Astrocyte (in vitro differentiated cells and primary cell): ENCODE measurements at regions not wholly inside any gene's neighbourhood (a gene's known extent, or its start where the extent isn't known, plus 50 kb on each side); places are given as distances from the start of the nearest gene placed in this dataset.

Experiments used
- DNase-seq: peaks from one replicate; pipeline ENCODE4 v3.0.0-alpha.2; 2010; ENCODE audit warnings: low read depth
- FAIRE-seq: peaks from 2 replicates; lab custom pipeline; 2011; peaks lifted over from hg19 to GRCh38; lab: Jason Lieb, UNC
- H2AFZ ChIP-seq: 2 replicates; pipeline ENCODE4 v1.6.0; 2012; ENCODE audit warnings: low read depth, low read length, inconsistent platforms
- H3K27ac ChIP-seq: 2 replicates; pipeline ENCODE4 v1.5.1; 2011; ENCODE audit warnings: low read depth, low read length, inconsistent platforms
- H3K27me3 ChIP-seq: 2 replicates; pipeline ENCODE4 v1.6.0; 2011; ENCODE audit warnings: low read length, inconsistent platforms; ENCODE audit not compliant: insufficient read depth
- H3K36me3 ChIP-seq: 2 replicates; pipeline ENCODE4 v1.5.1; 2011; ENCODE audit warnings: low read length, inconsistent platforms; ENCODE audit not compliant: insufficient read depth
- H3K4me1 ChIP-seq: 2 replicates; pipeline ENCODE4 v1.5.1; 2011; ENCODE audit warnings: low read length, inconsistent platforms; ENCODE audit not compliant: insufficient read depth
- H3K4me2 ChIP-seq: 2 replicates; pipeline ENCODE4 v1.6.0; 2012; ENCODE audit warnings: low read length, inconsistent platforms
- H3K4me3 ChIP-seq: 2 replicates; pipeline ENCODE4 v1.5.1; 2011; ENCODE audit warnings: low read depth, mild to moderate bottlenecking, low read length, inconsistent platforms; ENCODE audit not compliant: insufficient read depth
- H3K79me2 ChIP-seq: 2 replicates; pipeline ENCODE4 v1.6.0; 2012; ENCODE audit warnings: mild to moderate bottlenecking, low read length, inconsistent platforms; ENCODE audit not compliant: insufficient read depth
- H3K9ac ChIP-seq: 2 replicates; pipeline ENCODE4 v1.6.0; 2012; ENCODE audit warnings: mild to moderate bottlenecking, low read length, inconsistent platforms
- H3K9me3 ChIP-seq: 2 replicates; pipeline ENCODE4 v1.5.1; 2012; ENCODE audit warnings: low read depth, mild to moderate bottlenecking, low read length, inconsistent platforms; ENCODE audit not compliant: insufficient read depth
- H4K20me1 ChIP-seq: 2 replicates; pipeline ENCODE4 v1.6.0; 2012; ENCODE audit warnings: low read length, inconsistent platforms; ENCODE audit not compliant: insufficient read depth
- H3K27ac Mint-ChIP-seq: one replicate; pipeline ENCODE4 v1.8.0; 2021; ENCODE audit warnings: mild to moderate bottlenecking, mixed read lengths; ENCODE audit not compliant: unreplicated experiment
- H3K27me3 Mint-ChIP-seq: one replicate; pipeline ENCODE4 v1.8.0; 2021; ENCODE audit warnings: low read depth, mixed read lengths; ENCODE audit not compliant: unreplicated experiment
- H3K36me3 Mint-ChIP-seq: one replicate; pipeline ENCODE4 v1.8.0; 2021; ENCODE audit warnings: low read depth, mixed read lengths; ENCODE audit not compliant: unreplicated experiment
- H3K4me1 Mint-ChIP-seq: one replicate; pipeline ENCODE4 v1.8.0; 2021; ENCODE audit warnings: low read depth, mixed read lengths; ENCODE audit not compliant: unreplicated experiment
- H3K4me3 Mint-ChIP-seq: one replicate; pipeline ENCODE4 v1.8.0; 2021; ENCODE audit warnings: mild to moderate bottlenecking, moderate library complexity, mixed read lengths; ENCODE audit not compliant: unreplicated experiment
- H3K9me3 Mint-ChIP-seq: one replicate; pipeline ENCODE4 v1.8.0; 2021; ENCODE audit warnings: mild to moderate bottlenecking, mixed read lengths; ENCODE audit not compliant: unreplicated experiment
- EZH2 ChIP-seq: IDR thresholded peaks from 2 replicates; pipeline ENCODE4 v1.6.1; 2012; ENCODE audit warnings: mild to moderate bottlenecking, low read length, inconsistent platforms; ENCODE audit not compliant: insufficient read depth
- TF ChIP-seq, protein P1 (sequence below): IDR thresholded peaks from 2 replicates; pipeline ENCODE4 v1.5.1; 2011; ENCODE audit warnings: low read depth, mild to moderate bottlenecking, inconsistent platforms, low read length, moderate library complexity; ENCODE audit not compliant: insufficient read depth

DNA sequence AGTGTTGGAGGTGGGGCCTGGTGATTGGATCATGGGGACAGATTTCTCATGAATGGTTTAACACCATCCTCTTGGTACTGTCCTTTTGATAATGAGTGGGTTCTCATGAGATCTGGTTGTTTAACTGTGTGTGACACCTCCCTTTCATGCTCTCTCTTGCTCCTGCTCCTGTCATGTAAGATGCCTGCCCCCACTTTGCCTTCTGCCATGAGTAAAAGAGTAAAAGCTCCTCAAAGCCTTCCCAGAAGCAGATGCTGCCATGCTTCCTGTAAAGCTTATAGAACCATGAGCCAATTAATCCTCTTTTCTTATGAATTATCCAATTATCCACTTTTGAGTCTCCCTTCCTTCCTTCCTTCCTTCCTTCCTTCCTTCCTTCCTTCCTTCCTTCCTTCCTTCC, 317.7 kb downstream of the RDH14 start:
- Histone ChIP-seq H3K9me3 (no peaks in the 10 kb centered on the region), H3K9ac (no peak overlapping the region), H3K27me3 (no peaks in the 10 kb centered on the region), H2AFZ (no peak overlapping the region), H3K36me3 (no peaks in the 10 kb centered on the region), H3K4me1 (no peaks in the 10 kb centered on the region), H3K4me2 (no peak overlapping the region), H4K20me1 (no peaks in the 10 kb centered on the region), H3K79me2 (no peaks in the 10 kb centered on the region), H3K4me3 (no peak overlapping the region), H3K27ac (no peak overlapping the region)
- Mint-ChIP-seq H3K9me3 (no peaks in the 10 kb centered on the region), H3K36me3 (no peaks in the 10 kb centered on the region), H3K4me3 (no peak overlapping the region), H3K27me3 (no peaks in the 10 kb centered on the region), H3K4me1 (no peaks in the 10 kb centered on the region), H3K27ac (no peak overlapping the region)
- DNase-seq (no peak), FAIRE-seq (no peak)
- no peak for TF ChIP-seq EZH2
- TF ChIP-seq, protein P1, sequence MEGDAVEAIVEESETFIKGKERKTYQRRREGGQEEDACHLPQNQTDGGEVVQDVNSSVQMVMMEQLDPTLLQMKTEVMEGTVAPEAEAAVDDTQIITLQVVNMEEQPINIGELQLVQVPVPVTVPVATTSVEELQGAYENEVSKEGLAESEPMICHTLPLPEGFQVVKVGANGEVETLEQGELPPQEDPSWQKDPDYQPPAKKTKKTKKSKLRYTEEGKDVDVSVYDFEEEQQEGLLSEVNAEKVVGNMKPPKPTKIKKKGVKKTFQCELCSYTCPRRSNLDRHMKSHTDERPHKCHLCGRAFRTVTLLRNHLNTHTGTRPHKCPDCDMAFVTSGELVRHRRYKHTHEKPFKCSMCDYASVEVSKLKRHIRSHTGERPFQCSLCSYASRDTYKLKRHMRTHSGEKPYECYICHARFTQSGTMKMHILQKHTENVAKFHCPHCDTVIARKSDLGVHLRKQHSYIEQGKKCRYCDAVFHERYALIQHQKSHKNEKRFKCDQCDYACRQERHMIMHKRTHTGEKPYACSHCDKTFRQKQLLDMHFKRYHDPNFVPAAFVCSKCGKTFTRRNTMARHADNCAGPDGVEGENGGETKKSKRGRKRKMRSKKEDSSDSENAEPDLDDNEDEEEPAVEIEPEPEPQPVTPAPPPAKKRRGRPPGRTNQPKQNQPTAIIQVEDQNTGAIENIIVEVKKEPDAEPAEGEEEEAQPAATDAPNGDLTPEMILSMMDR, result no peak

DNA sequence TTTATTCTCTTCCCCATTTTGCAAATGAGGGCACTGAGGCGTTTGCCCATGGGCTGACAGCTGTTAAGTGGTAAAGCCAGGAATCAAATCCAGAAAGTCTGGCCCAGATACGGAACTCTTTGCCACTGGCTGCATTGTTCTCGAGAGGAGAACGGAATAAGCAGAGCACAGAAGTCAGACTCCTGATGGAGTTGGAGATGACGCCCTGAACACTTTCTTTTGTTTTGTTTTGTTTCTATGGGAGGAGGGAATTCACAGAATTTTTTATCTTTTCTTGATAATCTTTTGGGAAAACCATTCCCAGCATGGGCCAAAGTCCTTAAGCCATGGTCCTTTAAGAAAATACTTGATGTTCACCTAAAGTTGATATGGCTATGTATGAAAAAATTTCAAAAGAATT, 322.2 kb downstream of the RDH14 start:
- no peak for TF ChIP-seq EZH2
- TF ChIP-seq, protein P1, result no peak
- Histone ChIP-seq H3K27ac (no peak overlapping the region), H2AFZ (no peak overlapping the region), H3K27me3 (no peaks in the 10 kb centered on the region), H3K4me3 (no peak overlapping the region), H3K79me2 (no peaks in the 10 kb centered on the region), H3K4me2 (no peak overlapping the region), H3K4me1 (no peaks in the 10 kb centered on the region), H4K20me1 (no peaks in the 10 kb centered on the region), H3K9me3 (no peaks in the 10 kb centered on the region), H3K36me3 (no peaks in the 10 kb centered on the region), H3K9ac (no peak overlapping the region)
- DNase-seq (no peak), FAIRE-seq (no peak)
- Mint-ChIP-seq H3K27ac (no peak overlapping the region), H3K9me3 (no peaks in the 10 kb centered on the region), H3K4me3 (no peak overlapping the region), H3K27me3 (no peaks in the 10 kb centered on the region), H3K36me3 (no peaks in the 10 kb centered on the region), H3K4me1 (peaks cover 3% of the 10 kb centered on the region)

- DNase-seq, result no peak
- Histone ChIP-seq H2AFZ (no peak overlapping the region), H3K27me3 (no peaks in the 10 kb centered on the region), H3K4me2 (no peak overlapping the region), H4K20me1 (no peaks in the 10 kb centered on the region), H3K4me3 (no peak overlapping the region), H3K9ac (no peak overlapping the region), H3K36me3 (no peaks in the 10 kb centered on the region), H3K9me3 (no peaks in the 10 kb centered on the region), H3K4me1 (no peaks in the 10 kb centered on the region), H3K79me2 (no peaks in the 10 kb centered on the region), H3K27ac (no peak overlapping the region)
- H3K9me3 Mint-ChIP-seq, result no peaks in the 10 kb centered on the region
- no peak for TF ChIP-seq EZH2
- TF ChIP-seq, protein P1, result no peak
- H3K4me1 Mint-ChIP-seq, result peaks cover 9% of the 10 kb centered on the region
- H3K27ac Mint-ChIP-seq, result no peak overlapping the region
- no peak for FAIRE-seq
- H3K27me3 Mint-ChIP-seq, result no peaks in the 10 kb centered on the region
- H3K4me3 Mint-ChIP-seq, result no peak overlapping the region
- no peaks in the 10 kb centered on the region for H3K36me3 Mint-ChIP-seq
These were observed 323.2 kb downstream of the RDH14 start for GRCh38 chr2:18237298-18237697.
